Kidney (tissue), 13 donors: ENCODE measurements at regions not wholly inside any gene's neighbourhood (a gene's known extent, or its start where the extent isn't known, plus 50 kb on each side); places are given as distances from the start of the nearest gene placed in this dataset.
A peak's percentile ranks its signal among the peaks of the same experiment; 100 is the strongest.

Source experiments
- DNase-seq, 5 donors: peaks; one replicate each; pipeline ENCODE4 v3.0.0-alpha.2; 2013 to 2020
- FAIRE-seq: peaks from 2 replicates; lab custom pipeline; 2012; peaks lifted over from hg19 to GRCh38; lab: Jason Lieb, UNC
- H3K27ac ChIP-seq, 2 donors: one replicate each; pipeline ENCODE4 v1.7.0; 2013; ENCODE audit warnings: low read depth in 2 of 2, low read length in 2 of 2, inconsistent platforms in 1 of 2
- H3K27me3 ChIP-seq: one replicate; pipeline ENCODE4 v1.7.1; 2013; ENCODE audit warnings: low read length, inconsistent platforms; ENCODE audit not compliant: control insufficient read depth, insufficient read depth
- H3K36me3 ChIP-seq, 3 donors: one replicate each; pipeline versions ENCODE4 v1.7.0 to v1.7.1; 2013; ENCODE audit warnings: low read length in 3 of 3, control low read depth in 1 of 3, inconsistent platforms in 1 of 3; ENCODE audit not compliant: insufficient read depth in 3 of 3, control insufficient read depth in 2 of 3
- H3K4me1 ChIP-seq, 3 donors: one replicate each; pipeline versions ENCODE4 v1.7.0 to v1.7.1; 2013; ENCODE audit warnings: low read length in 3 of 3, inconsistent platforms in 1 of 3, low read depth in 1 of 3; ENCODE audit not compliant: control insufficient read depth in 2 of 3, insufficient read depth in 2 of 3
- H3K4me3 ChIP-seq, 3 donors: one replicate each; pipeline versions ENCODE4 v1.7.0 to v1.8.1; 2013; ENCODE audit warnings: low read length in 3 of 3, control low read depth in 1 of 3, inconsistent platforms in 1 of 3
- H3K9ac ChIP-seq, 3 donors: one replicate each; pipeline versions ENCODE4 v1.7.0 to v1.7.1; 2013; ENCODE audit warnings: low read length in 3 of 3, control low read depth in 1 of 3, inconsistent platforms in 1 of 3
- H3K9me3 ChIP-seq, 3 donors: one replicate each; pipeline versions ENCODE4 v1.7.0 to v1.7.1; 2013; ENCODE audit warnings: low read length in 3 of 3, control low read depth in 1 of 3, inconsistent platforms in 1 of 3; ENCODE audit not compliant: control insufficient read depth in 2 of 3, insufficient read depth in 1 of 3
- CTCF ChIP-seq: IDR thresholded peaks from 3 replicates; pipeline ENCODE4 v1.5.1; 2012; ENCODE audit warnings: mild to moderate bottlenecking, moderate library complexity, borderline replicate concordance; ENCODE audit not compliant: insufficient read depth; ENCODE audit errors: extremely low read depth
- intact Hi-C: fragments of 100-400 bp; cut with DNase I; formaldehyde crosslinking; loops from one replicate; pipeline ENCODE4 v1.11.1; 2022
- donor health status: control.
- donor health status: control.
- donor health status: control.
- donor health status: control.
- donor health status: control.
- donor health status: DM: yes; HTN: yes; CAD: no.
- donor health status: Normal renal cell carcinoma (clear cell type).

GRCh38 chr2:12299431-12299830 is 417.3 kb upstream of the TRIB2 start:
- H3K27me3 ChIP-seq = no peaks in the 10 kb centered on the region
- peak overlapping the region in 1 of 2 donors; percentile 3 for H3K27ac ChIP-seq
- no peak overlapping the region for H3K4me3 ChIP-seq
- H3K36me3 ChIP-seq = no peaks in the 10 kb centered on the region
- intact Hi-C loops = no loop called here
- TF ChIP-seq CTCF = no peak
- no peaks in the 10 kb centered on the region for H3K9me3 ChIP-seq
- FAIRE-seq (no peak), DNase-seq (no peak)
- peaks cover 0 to 3% (median 3%) of the 10 kb centered on the region in 3 donors for H3K4me1 ChIP-seq
- H3K9ac ChIP-seq = no peak overlapping the region

GRCh38 chr2:12300019-12300602 is 416.6 kb upstream of the TRIB2 start:
- H3K9me3 ChIP-seq = no peaks in the 10 kb centered on the region
- H3K27me3 ChIP-seq = no peaks in the 10 kb centered on the region
- H3K4me1 ChIP-seq = peaks cover 0 to 3% (median 3%) of the 10 kb centered on the region in 3 donors
- no peak for DNase-seq
- intact Hi-C loops = no loop called here
- no peak overlapping the region for H3K4me3 ChIP-seq
- TF ChIP-seq CTCF = no peak
- H3K36me3 ChIP-seq = no peaks in the 10 kb centered on the region
- no peak overlapping the region for H3K9ac ChIP-seq
- H3K27ac ChIP-seq = no peak overlapping the region
- FAIRE-seq = no peak

GRCh38 chr2:12300927-12301326 is 415.8 kb upstream of the TRIB2 start:
- DNase-seq (no peak), FAIRE-seq (no peak)
- no peak for TF ChIP-seq CTCF
- no peak overlapping the region for H3K9ac ChIP-seq
- H3K36me3 ChIP-seq = no peaks in the 10 kb centered on the region
- no peaks in the 10 kb centered on the region for H3K27me3 ChIP-seq
- H3K4me3 ChIP-seq = no peak overlapping the region
- H3K9me3 ChIP-seq = no peaks in the 10 kb centered on the region
- intact Hi-C loops = no loop called here
- H3K27ac ChIP-seq = no peak overlapping the region
- H3K4me1 ChIP-seq = peaks cover 0 to 3% (median 3%) of the 10 kb centered on the region in 3 donors

- peak overlapping the region in 1 of 2 donors; percentile 24 for H3K27ac ChIP-seq
These were observed 414.6 kb upstream of the TRIB2 start for GRCh38 chr2:12302140-12302539.

More at GRCh38 chr2:12302140-12302539, 414.6 kb upstream of the TRIB2 start:
- no peaks in the 10 kb centered on the region for H3K9me3 ChIP-seq
- H3K4me1 ChIP-seq = peaks cover 0 to 3% (median 3%) of the 10 kb centered on the region in 3 donors
- H3K4me3 ChIP-seq = no peak overlapping the region
- no peaks in the 10 kb centered on the region for H3K27me3 ChIP-seq
- H3K36me3 ChIP-seq = no peaks in the 10 kb centered on the region
- intact Hi-C loops = no loop called here
- no peak for TF ChIP-seq CTCF
- FAIRE-seq = no peak
- DNase-seq = no peak
- no peak overlapping the region for H3K9ac ChIP-seq
